NT2/D1 (cell line): ENCODE measurements at regions not wholly inside any gene's neighbourhood (a gene's known extent, or its start where the extent isn't known, plus 50 kb on each side); places are given as distances from the start of the nearest gene placed in this dataset.

ENCODE experiments used
- SUZ12 ChIP-seq: IDR thresholded peaks from 2 replicates; pipeline ENCODE4 v1.6.1; 2011; ENCODE audit not compliant: insufficient read length, insufficient read depth; ENCODE audit errors: extremely low read depth
- YY1 ChIP-seq: IDR thresholded peaks from 2 replicates; pipeline ENCODE4 v1.6.1; 2011; ENCODE audit not compliant: insufficient read length, insufficient read depth

DNA sequence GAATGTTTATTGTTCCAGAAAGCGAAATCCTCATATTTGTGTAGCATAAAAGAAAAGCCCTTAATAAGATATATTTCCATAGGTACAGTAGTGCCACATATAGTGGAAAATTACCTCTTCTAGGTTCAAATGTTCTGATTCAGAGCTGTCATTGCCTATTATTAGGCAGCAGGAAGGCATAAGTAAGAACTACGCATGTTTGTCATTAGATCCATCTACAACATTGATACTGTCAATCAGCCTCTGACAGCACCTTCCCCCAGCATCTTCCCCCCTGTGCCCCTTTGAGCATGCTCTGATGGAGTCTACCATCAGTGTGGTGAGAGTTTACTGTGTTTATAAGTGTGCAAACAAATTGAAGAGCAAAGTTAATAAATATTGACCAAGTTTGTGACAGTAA lies 816.1 kb downstream of the TLE4 start:
- no peak for TF ChIP-seq YY1
- no peak for TF ChIP-seq SUZ12
